Esophagus squamous epithelium (tissue), 5 donors: ENCODE measurements at regions not wholly inside any gene's neighbourhood (a gene's known extent, or its start where the extent isn't known, plus 50 kb on each side); places are given as distances from the start of the nearest gene placed in this dataset.
"Not testable (repeated sequence)": the region's sequence is repeated elsewhere in the genome, so short reads cannot be mapped to it uniquely, and the experiment has no call there.

ENCODE experiments used
- DNase-seq: peaks from one replicate; lab custom pipeline; 2025; lab: John Stamatoyannopoulos, UW
- H3K27ac ChIP-seq, 4 donors: fragments of 200-600 bp; sonication (generic); one replicate each; pipeline ENCODE4 v1.5.1; 2016 to 2019; ENCODE audit warnings: mild to moderate bottlenecking in 1 of 4
- H3K27me3 ChIP-seq, 4 donors: fragments of 200-600 bp; sonication (generic); 1 replicate in 3 of 4; 2 replicates in 1 of 4; pipeline versions ENCODE4 v1.5.1 to v1.6.0; 2017 to 2021; ENCODE audit warnings: antibody characterized with exemption in 1 of 4
- H3K36me3 ChIP-seq, 3 donors: fragments of 200-600 bp; sonication (generic); one replicate each; pipeline ENCODE4 v1.5.1; 2016 to 2019
- H3K4me1 ChIP-seq, 3 donors: fragments of 200-600 bp; sonication (generic); one replicate each; pipeline ENCODE4 v1.5.1; 2017 to 2019
- H3K4me3 ChIP-seq, 4 donors: fragments of 200-600 bp; sonication (generic); 1 replicate in 3 of 4; 2 replicates in 1 of 4; pipeline ENCODE4 v1.5.1; 2016 to 2019; ENCODE audit warnings: mild to moderate bottlenecking in 2 of 4, moderate library complexity in 1 of 4
- H3K9me3 ChIP-seq, 3 donors: fragments of 200-600 bp; sonication (generic); one replicate each; pipeline ENCODE4 v1.5.1; 2016 to 2019
- POLR2A ChIP-seq, 4 donors: fragments of 450-650 bp; IDR thresholded peaks; one replicate each; pipeline ENCODE4 v1.6.1; 2017; ENCODE audit warnings: antibody characterized with exemption in 4 of 4, mild to moderate bottlenecking in 4 of 4, moderate library complexity in 3 of 4
- WGBS, 2 donors: methylation state at CpG; one replicate each; pipeline ENCODE4 v1.1.5; 2018; 5-methylcytosine and 5-hydroxymethylcytosine counted together
- intact Hi-C: fragments of 100-400 bp; cut with DNase I; formaldehyde crosslinking; loops from one replicate; pipeline ENCODE4 v1.15.0; 2022
- TF ChIP-seq, protein P1 (sequence below), 6 experiments: fragments of 450-650 bp in 4 of 6; fragments of 200-600 bp in 2 of 6; sonication (generic) in 2 of 6; IDR thresholded peaks; one replicate each; pipeline ENCODE4 v1.5.1; 2016 to 2019; ENCODE audit warnings: antibody characterized with exemption in 6 of 6, mild to moderate bottlenecking in 4 of 6, moderate library complexity in 4 of 6
- donor health status: DM: yes; HTN: yes; CAD: no.

DNA sequence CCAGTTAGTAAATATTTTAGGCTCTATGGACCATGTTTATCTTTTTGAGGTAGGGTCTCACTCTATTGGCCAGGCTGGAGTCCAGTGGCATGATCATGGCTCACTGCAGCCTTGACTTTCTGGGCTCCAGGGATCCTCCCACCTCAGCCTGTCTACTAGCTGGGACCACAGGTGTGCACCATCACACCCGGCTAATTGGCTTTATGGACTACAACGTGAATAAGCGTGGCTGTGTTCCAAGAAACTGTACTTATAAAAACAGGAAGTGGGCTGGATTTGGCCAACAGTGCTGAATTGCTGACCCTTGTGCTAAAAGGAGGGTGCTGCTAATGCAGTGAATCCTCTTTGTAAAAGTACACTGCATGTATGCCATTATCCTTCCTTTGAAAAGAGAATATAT is 111.7 kb upstream of the CDK13 start:
- Histone ChIP-seq H3K27ac (no peak overlapping the region), H3K9me3 (no peaks in the 10 kb centered on the region), H3K27me3 (peaks cover 0 to 10% (median 0%) of the 10 kb centered on the region in 4 donors), H3K4me1 (peaks cover 0 to 8% (median 7%) of the 10 kb centered on the region in 3 donors), H3K36me3 (no peaks in the 10 kb centered on the region), H3K4me3 (no peak overlapping the region)
- intact Hi-C loops = no loop called here
- WGBS, 2 donors = 15 to 17% methylated on average over 1 to 2 of the region's 3 CpGs
- no peak for TF ChIP-seq POLR2A (IDR thresholded peaks at IDR 0.05)
- TF ChIP-seq, protein P1, sequence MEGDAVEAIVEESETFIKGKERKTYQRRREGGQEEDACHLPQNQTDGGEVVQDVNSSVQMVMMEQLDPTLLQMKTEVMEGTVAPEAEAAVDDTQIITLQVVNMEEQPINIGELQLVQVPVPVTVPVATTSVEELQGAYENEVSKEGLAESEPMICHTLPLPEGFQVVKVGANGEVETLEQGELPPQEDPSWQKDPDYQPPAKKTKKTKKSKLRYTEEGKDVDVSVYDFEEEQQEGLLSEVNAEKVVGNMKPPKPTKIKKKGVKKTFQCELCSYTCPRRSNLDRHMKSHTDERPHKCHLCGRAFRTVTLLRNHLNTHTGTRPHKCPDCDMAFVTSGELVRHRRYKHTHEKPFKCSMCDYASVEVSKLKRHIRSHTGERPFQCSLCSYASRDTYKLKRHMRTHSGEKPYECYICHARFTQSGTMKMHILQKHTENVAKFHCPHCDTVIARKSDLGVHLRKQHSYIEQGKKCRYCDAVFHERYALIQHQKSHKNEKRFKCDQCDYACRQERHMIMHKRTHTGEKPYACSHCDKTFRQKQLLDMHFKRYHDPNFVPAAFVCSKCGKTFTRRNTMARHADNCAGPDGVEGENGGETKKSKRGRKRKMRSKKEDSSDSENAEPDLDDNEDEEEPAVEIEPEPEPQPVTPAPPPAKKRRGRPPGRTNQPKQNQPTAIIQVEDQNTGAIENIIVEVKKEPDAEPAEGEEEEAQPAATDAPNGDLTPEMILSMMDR (IDR thresholded peaks at IDR 0.05) = no peak
- no peak for DNase-seq

GRCh38 chr7:39845006-39845405 is 105.0 kb upstream of the CDK13 start:
- TF ChIP-seq, protein P1 (IDR thresholded peaks at IDR 0.05) = no peak
- TF ChIP-seq POLR2A (IDR thresholded peaks at IDR 0.05) = no peak
- Histone ChIP-seq H3K4me3 (no peak overlapping the region), H3K9me3 (no peaks in the 10 kb centered on the region), H3K4me1 (no peaks in the 10 kb centered on the region), H3K27me3 (no peaks in the 10 kb centered on the region), H3K27ac (no peak overlapping the region), H3K36me3 (no peaks in the 10 kb centered on the region)
- no peak for DNase-seq
- 28 to 45% methylated on average over 2 of the region's 2 CpGs for WGBS, 2 donors
- intact Hi-C loops = no loop called here

DNA sequence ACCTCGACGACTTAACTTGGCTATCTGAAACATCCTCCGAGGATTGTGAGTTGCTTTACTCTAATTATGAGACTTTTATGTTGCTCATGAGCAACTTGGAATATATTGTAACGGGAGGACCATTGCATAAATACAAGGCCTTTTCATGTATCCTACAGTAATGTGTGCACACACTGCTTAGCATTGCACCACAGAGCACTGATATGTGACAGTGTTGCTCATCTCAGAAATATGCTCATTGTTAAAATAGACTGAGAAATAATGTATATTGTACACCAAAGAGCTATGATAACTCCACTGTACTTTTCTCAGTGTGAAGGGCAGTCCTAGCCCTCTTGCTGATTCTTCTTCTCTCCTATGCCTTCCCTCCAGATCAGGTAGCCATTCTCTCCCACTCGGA is 102.8 kb upstream of the CDK13 start:
- Histone ChIP-seq H3K4me3 (no peak overlapping the region), H3K36me3 (no peaks in the 10 kb centered on the region), H3K27ac (no peak overlapping the region), H3K9me3 (no peaks in the 10 kb centered on the region), H3K4me1 (no peaks in the 10 kb centered on the region), H3K27me3 (peaks cover 0 to 3% (median 0%) of the 10 kb centered on the region in 4 donors)
- no peak for DNase-seq
- WGBS, 2 donors = 88 to 95% methylated on average over 5 of the region's 5 CpGs
- TF ChIP-seq, protein P1 (IDR thresholded peaks at IDR 0.05) = no peak
- no peak for TF ChIP-seq POLR2A (IDR thresholded peaks at IDR 0.05)
- intact Hi-C loops = no loop called here

DNA sequence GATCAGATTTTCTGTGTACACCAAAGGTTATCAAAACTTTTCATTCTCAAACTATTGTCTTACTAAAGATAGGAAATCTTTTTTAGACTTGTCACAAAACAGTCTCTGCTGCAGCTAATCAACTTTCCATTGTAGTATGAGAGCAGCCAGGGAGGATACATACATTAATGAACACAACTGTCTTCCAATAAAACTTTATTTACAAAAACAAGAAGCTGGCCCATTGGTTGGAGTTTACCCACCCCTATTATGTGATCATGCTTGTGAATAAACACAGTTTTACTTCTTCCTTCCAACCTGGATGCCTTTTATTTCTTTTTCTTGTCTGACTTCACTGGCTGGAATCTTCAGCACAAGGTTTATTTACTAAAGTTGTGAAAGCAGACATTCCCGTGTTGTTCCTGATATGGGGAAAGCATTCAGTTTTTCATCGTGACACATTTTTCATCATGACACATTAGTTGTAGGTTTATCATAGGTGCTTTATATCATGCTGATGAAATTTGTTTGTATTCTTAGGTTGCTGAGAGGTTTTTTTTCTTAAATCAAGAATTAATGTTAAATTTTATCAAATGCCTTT is 98.5 kb upstream of the CDK13 start:
- no peak for DNase-seq
- Histone ChIP-seq H3K27ac (no peak overlapping the region), H3K4me1 (peaks cover 0 to 3% (median 0%) of the 10 kb centered on the region in 3 donors), H3K27me3 (peaks cover 0 to 3% (median 0%) of the 10 kb centered on the region in 4 donors), H3K9me3 (no peaks in the 10 kb centered on the region), H3K36me3 (no peaks in the 10 kb centered on the region), H3K4me3 (no peak overlapping the region)
- intact Hi-C loops = no loop called here
- WGBS, 2 donors = 73 to 86% methylated on average over 2 of the region's 2 CpGs
- TF ChIP-seq, protein P1 (IDR thresholded peaks at IDR 0.05) = no peak
- TF ChIP-seq POLR2A (IDR thresholded peaks at IDR 0.05) = no peak

DNA sequence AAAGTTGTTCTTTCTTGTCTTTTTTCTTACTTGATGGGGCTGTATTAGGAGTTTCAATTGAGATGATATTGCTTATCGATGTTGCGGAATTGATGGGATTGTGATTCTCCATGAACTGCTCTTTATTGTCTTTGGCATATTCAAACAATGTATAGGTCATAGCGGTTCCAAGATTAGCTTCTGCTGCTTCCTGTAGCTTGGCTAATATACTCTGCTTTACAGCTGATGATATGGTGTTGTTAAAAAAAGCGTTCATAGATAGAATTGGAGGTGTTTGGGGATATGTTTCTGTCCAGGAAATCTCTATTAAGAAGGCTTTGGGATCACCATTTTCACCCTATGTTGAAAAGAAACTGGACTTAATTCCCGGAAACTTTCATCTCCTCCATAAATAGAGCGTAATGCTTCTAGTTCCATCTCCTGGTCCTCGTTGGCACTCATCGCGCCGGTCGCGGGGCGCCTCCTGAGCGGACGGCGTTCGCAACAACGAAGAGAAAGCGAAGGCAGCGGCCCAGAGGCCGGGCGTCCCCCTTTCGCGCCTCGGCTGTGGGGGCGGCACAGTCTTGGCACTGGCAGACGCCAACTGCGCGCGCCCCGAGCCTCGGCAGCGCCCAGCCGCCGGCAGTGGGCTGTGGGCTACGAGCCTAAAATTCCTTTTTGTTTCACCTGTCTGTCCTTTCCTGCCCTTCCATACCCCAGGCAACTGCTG is 95.3 kb upstream of the CDK13 start:
- H3K36me3 ChIP-seq, H3K27ac ChIP-seq, DNase-seq, H3K9me3 ChIP-seq, H3K4me1 ChIP-seq, H3K27me3 ChIP-seq, intact Hi-C loops: not testable (repeated sequence)
- whole genome bisulfite sequencing, 2 donors = 20 to 21% methylated on average over 14 to 17 of the region's 36 CpGs
- peak overlapping the region; percentile 31 to 62 (median 40) for H3K4me3 ChIP-seq
